Left ventricle myocardium inferior (tissue), 1 donor: ENCODE measurements at regions not wholly inside any gene's neighbourhood (a gene's known extent, or its start where the extent isn't known, plus 50 kb on each side); places are given as distances from the start of the nearest gene placed in this dataset.

Source experiments
- DNase-seq: peaks from one replicate; pipeline ENCODE4 v3.0.0-alpha.2; 2020
- H3K27ac ChIP-seq: fragments of 200-600 bp; replicated peaks from 2 replicates; pipeline ENCODE4 v1.8.0; 2021
- H3K27me3 ChIP-seq: fragments of 200-600 bp; 2 replicates; pipeline ENCODE4 v1.8.0; 2021; ENCODE audit warnings: low read depth
- H3K36me3 ChIP-seq: fragments of 200-600 bp; 2 replicates; pipeline ENCODE4 v1.8.0; 2021
- H3K4me1 ChIP-seq: fragments of 200-600 bp; 2 replicates; pipeline ENCODE4 v1.8.0; 2021
- H3K4me3 ChIP-seq: fragments of 200-600 bp; 2 replicates; pipeline ENCODE4 v1.8.0; 2021; ENCODE audit warnings: mild to moderate bottlenecking, moderate library complexity
- H3K9me3 ChIP-seq: fragments of 200-600 bp; replicated peaks from 2 replicates; pipeline ENCODE4 v1.8.0; 2021
- CTCF ChIP-seq: fragments of 200-600 bp; IDR thresholded peaks from 2 replicates; pipeline ENCODE4 v1.8.0; 2021; ENCODE audit warnings: antibody characterized with exemption, mild to moderate bottlenecking, borderline replicate concordance
- intact Hi-C: fragments of 100-400 bp; cut with micrococcal nuclease; formaldehyde crosslinking; loops from one replicate; pipeline ENCODE4 v1.11.0; 2022
- donor health status: DM: no; HTN: yes; CAD: no; lungs with severe emphysema.

GRCh38 chr5:96045888-96046287, 84.2 kb upstream of the ELL2 start:
- Histone ChIP-seq H3K4me3 (no peak overlapping the region), H3K36me3 (no peaks in the 10 kb centered on the region)
- intact Hi-C loops = no loop called here

GRCh38 chr5:96043446-96043845, 81.8 kb upstream of the ELL2 start:
- intact Hi-C loops = no loop called here
- TF ChIP-seq CTCF = no peak

More at GRCh38 chr5:96045888-96046287, 84.2 kb upstream of the ELL2 start:
- no peak overlapping the region for H3K27ac ChIP-seq
- no peaks in the 10 kb centered on the region for H3K27me3 ChIP-seq
- no peaks in the 10 kb centered on the region for H3K9me3 ChIP-seq
- DNase-seq = no peak
- TF ChIP-seq CTCF = no peak
- peaks cover 13% of the 10 kb centered on the region for H3K4me1 ChIP-seq

DNA sequence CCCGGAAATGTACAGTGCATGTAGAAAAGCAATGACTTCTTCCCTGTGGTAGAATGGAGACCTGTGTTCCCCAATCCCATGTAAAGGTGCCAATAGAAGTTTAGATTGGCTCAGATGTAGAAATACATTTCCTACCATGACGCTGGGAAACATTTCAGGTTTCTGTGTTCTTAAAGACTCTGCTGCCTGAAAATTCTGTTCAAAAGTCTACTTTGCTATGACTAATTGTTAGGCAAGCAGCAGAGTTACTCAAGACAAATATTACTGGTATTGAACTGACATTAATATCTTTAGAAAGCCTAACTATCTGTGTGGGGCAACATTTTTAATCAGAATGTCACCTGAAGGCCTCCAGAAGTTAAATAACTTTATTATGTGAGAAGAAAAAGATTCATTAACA, 75.5 kb upstream of the ELL2 start:
- intact Hi-C loops = no loop called here
- Histone ChIP-seq H3K9me3 (peaks cover 12% of the 10 kb centered on the region), H3K27ac (no peak overlapping the region), H3K4me1 (no peaks in the 10 kb centered on the region), H3K4me3 (no peak overlapping the region), H3K27me3 (no peaks in the 10 kb centered on the region), H3K36me3 (no peaks in the 10 kb centered on the region)
- no peak for DNase-seq
- no peak for TF ChIP-seq CTCF

More at GRCh38 chr5:96043446-96043845, 81.8 kb upstream of the ELL2 start:
- Histone ChIP-seq H3K27ac (no peak overlapping the region), H3K27me3 (no peaks in the 10 kb centered on the region), H3K36me3 (no peaks in the 10 kb centered on the region), H3K4me1 (no peaks in the 10 kb centered on the region), H3K9me3 (no peaks in the 10 kb centered on the region), H3K4me3 (no peak overlapping the region)
- DNase-seq = no peak

- Histone ChIP-seq H3K27ac (no peak overlapping the region), H3K36me3 (no peaks in the 10 kb centered on the region), H3K27me3 (no peaks in the 10 kb centered on the region), H3K4me1 (no peaks in the 10 kb centered on the region), H3K4me3 (no peak overlapping the region), H3K9me3 (peaks cover 12% of the 10 kb centered on the region)
- intact Hi-C loops = no loop called here
- TF ChIP-seq CTCF = no peak
- DNase-seq = no peak
These were observed 74.7 kb upstream of the ELL2 start for GRCh38 chr5:96036301-96036700.

DNA sequence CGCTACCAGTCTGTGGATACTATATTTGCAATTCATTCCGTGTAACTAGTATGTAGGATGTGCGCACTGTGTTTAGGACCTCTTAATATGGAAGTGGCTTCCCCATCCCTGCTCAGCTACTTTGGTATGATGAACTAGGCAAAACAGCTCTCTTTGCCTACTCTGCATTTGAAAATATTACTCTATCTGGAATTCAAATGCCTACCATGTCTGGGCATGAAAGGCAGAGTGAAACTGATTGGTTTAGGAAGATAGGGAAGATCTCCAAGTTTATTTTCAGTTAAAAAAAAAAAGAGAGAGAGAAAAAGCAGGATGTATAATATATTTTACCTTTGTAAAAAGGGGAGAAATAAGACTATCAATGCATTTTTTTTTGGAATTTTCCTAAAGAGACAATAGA, 74.1 kb upstream of the ELL2 start:
- no peaks in the 10 kb centered on the region for H3K4me1 ChIP-seq
- no peaks in the 10 kb centered on the region for H3K27me3 ChIP-seq
- DNase-seq = no peak
- no peak overlapping the region for H3K27ac ChIP-seq
- no peak for TF ChIP-seq CTCF
- H3K9me3 ChIP-seq = peaks cover 12% of the 10 kb centered on the region
- H3K36me3 ChIP-seq = no peaks in the 10 kb centered on the region
- intact Hi-C loops = no loop called here
- no peak overlapping the region for H3K4me3 ChIP-seq

DNA sequence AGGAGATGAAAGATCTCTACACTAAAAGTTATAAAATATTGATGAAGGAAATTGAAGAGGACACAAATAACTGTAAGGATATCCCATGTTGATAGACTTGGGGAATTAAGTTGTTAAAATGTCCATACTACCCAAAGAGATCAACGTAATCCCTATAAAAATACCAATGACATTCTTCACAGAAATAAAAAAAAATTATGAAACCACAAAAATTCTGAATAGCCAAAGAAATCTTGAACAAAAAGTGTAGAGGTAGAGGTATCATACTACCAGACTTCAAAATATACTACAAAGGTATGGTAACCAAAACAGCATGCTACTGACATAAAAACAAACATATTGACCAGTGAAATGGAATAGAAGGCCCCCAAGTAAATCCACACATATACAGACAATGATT, 71.5 kb upstream of the ELL2 start:
- H3K4me1 ChIP-seq = no peaks in the 10 kb centered on the region
- no peak overlapping the region for H3K4me3 ChIP-seq
- H3K36me3 ChIP-seq = no peaks in the 10 kb centered on the region
- H3K27me3 ChIP-seq = no peaks in the 10 kb centered on the region
- peaks cover 12% of the 10 kb centered on the region for H3K9me3 ChIP-seq
- no peak for DNase-seq
- intact Hi-C loops = no loop called here
- TF ChIP-seq CTCF = no peak
- H3K27ac ChIP-seq = no peak overlapping the region
